ENCODE measurements at regions not wholly inside any gene's neighbourhood (a gene's known extent, or its start where the extent isn't known, plus 50 kb on each side); places are given as distances from the start of the nearest gene placed in this dataset.

DNA sequence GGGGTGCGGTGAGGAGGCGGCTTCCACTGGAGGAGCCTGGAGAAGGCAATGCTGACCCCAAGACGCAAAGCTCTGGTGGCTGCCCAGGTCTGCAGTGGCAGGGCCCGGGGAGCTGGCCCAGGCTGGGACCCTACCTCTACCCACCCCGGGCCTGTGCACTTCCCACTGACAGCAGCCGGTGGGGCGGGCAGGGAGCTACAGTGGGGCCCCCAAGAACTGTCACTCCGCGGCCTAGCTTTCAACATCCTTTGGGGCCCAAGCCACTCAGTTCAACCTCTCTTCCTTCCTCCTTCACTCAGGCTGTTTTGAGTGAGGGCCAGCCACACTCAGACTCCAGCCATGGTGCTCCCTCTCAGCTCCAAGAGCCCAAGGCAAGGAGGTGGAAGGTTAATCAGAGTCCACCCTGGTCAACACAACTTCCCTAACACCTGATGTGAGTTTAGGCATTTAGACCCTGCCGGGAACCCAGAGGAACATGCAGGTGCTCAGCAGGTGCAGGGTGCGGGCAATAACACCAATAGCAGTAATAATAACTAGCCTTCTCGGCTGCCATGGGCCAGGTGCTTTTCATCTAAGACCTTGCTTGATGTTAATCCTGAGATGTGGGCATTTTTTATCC, 93.6 kb downstream of the ZFP36L2 start:
- ATAC-seq (no peak), DNase-seq (ENCODE audit: low spot score) (no peak)
- intact Hi-C loops (cut with DNase I) = loop anchor here (10.0 kb wide), 1 partner anchor 92 kb away; the partner anchor contains the start of gene ZFP36L2

DNA sequence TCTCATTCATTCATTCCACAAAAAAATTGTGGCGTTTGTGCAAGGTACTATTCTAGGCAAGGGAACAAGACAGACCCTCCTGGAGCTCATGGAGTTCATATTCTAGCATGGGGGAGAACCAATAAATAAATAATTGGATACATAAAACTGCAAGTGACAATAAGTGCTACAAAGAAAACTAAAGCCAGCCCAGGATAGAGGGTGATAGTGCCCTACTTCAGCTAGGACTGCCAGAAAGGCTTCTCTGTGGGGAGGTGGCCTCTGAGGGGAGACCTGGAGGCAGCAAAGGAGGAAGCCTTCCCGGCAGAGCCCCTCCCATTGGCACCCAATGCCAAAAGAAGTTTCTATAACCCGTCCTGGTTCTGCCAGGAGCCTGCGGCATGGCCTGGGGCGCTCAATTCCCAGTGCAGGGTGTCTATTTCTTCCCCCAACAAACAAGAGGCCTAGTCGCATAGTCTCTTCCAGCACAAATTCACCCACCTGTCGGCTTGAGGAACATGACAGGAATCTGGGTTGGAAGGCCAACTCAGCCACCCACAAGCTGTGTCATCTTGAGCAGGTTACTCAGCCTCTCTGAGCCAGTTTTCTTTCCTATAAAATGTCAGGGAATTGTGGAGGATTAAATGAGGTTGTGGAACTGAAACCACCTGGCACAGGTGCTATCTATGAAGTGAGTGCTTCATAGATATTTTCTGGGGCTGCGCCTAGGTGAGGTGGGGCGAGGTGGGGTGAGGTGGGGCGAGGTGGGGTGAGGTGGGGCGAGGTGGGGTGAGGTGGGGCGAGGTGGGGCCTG, 94.3 kb downstream of the ZFP36L2 start:
- intact Hi-C loops (cut with DNase I) = loop anchor here (10.0 kb wide), 1 partner anchor 93 kb away; the partner anchor contains the start of gene ZFP36L2
- DNase-seq (ENCODE audit: low spot score) = no peak
- no peak for ATAC-seq

DNA sequence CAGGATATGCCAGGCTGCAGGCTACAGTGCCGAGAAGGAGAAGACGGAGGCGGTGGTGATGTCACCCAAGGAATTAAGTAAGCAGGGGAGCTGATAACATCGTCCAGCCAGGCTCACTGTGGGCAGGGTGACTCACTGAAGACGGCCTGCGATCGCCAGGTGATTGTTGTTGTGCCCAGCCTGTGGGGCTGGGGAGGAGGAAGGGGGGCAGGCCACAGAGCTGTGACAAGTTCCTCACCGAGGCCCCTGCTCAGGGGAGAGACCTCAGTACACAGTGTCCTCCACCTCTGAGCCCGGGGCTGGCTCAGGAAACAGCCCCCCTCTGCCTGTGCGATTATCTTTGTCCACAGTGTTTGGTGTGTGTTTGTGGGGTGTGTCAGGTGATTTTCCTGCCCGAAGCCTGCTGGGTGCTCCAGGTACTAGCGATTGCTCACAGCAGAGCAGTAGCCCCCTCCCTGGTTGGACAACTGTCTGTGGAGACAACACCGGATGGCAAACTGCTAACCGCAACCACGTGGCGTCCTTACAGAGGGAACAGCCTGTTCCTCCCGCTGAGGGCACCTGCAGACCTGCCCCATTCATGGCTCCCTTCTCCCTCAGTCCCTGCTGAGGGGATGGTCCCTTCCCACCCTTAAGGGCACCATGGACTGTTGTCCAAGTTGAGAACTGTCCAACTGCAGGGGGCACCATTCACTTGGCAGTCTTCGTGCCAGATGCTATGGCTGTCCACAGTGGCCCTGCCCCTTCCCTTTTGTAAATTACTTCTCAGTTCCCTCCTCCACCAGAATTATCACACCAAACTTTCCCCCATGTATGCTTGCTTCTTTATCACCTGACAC, 95.1 kb downstream of the ZFP36L2 start:
- DNase-seq (ENCODE audit: low spot score) (no peak), ATAC-seq (peak; percentile 43)
- intact Hi-C loops (cut with DNase I) = loop anchor here (10.0 kb wide), 1 partner anchor 94 kb away; the partner anchor contains the start of gene ZFP36L2

DNA sequence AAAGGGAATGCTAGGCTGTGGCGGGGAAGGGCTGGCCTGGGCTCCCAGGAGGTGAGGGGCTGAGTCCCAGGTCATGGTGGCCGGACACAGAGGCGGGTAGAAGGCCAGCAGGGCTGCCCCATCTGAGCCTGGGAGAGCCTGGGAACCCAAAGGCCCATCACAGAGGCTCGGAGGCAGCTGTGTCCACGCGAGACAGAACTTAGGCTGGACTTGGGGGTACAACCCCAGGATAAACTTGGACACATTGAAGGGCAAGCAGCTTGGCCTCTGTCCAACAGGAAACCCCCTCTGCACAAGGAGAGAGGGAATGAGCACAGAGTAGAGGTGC, 95.9 kb downstream of the ZFP36L2 start:
- DNase-seq (ENCODE audit: low spot score) = no peak
- intact Hi-C loops (cut with DNase I) = loop anchor here (10.0 kb wide), 1 partner anchor 94 kb away; the partner anchor contains the start of gene ZFP36L2

DNA sequence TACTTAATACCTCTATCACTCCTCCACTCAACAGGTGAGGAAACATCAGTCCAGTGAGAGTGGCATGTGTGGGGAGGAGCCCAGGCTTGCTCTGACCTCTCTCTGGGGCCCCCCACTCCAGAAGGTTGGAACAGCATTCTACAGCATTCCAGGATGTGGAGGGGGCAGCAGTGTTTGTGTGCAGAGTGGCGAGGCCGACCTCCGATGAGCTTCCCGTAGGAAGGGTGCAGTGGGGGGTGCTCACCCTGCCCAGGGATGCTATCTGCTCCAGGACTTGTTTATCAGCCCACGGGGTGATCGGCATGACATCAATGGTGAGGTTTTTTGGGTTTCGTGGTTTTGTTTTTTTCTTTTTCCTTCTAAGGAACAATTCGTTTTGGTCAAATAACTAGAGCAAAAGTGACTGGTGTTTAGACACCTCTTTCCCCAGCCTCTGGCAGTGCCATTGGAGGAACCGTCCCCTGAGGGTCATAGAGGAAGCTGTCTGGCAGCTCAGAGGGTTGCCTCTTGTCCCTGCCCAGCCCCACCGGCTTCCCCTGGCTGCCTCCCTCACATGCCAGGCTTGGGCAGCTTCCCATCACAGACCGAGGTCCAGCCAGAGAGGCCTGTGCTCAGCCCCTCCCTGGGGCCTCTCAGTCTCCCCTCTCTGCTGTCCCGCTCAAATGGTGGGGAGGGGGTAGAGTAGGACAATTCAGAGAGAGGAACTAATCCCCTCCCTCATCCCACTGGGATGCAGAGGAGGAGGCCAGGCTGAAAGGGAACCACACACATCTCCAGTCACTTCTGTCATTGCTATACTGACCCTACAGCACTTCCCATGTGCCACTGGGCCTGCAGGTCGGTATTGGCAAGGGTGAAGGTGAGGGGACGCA, 96.5 kb downstream of the ZFP36L2 start:
- ATAC-seq = peak; percentile 39

More for the DNA sequence above, 95.9 kb downstream of the ZFP36L2 start:
- ATAC-seq = no peak

DNA sequence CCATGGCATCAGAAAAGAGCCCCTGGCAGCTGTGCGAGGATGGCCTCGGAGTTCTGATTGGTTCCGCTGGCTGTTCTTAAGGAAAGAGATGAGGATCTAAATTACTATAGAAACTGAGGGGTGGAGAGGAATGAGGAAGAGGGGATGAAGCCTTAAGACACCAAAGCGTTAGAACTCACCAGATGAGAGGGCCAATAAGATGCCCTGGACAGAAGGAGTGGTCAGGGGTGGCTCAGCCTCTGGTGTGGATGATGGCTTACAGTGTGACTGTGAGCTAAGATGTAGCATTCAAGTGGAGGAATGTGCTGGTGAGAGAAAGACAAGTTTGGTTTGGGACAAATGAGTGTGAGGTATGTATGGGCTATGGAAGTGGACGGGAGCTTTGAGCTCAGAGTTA, 97.8 kb downstream of the ZFP36L2 start:
- intact Hi-C loops (cut with DNase I) = no loop called here
- ATAC-seq (no peak), DNase-seq (ENCODE audit: low spot score) (no peak)

More for the DNA sequence above, 96.5 kb downstream of the ZFP36L2 start:
- intact Hi-C loops (cut with DNase I) = loop anchor here (10.0 kb wide), 1 partner anchor 95 kb away; the partner anchor contains the start of gene ZFP36L2
- no peak for DNase-seq (ENCODE audit: low spot score)

DNA sequence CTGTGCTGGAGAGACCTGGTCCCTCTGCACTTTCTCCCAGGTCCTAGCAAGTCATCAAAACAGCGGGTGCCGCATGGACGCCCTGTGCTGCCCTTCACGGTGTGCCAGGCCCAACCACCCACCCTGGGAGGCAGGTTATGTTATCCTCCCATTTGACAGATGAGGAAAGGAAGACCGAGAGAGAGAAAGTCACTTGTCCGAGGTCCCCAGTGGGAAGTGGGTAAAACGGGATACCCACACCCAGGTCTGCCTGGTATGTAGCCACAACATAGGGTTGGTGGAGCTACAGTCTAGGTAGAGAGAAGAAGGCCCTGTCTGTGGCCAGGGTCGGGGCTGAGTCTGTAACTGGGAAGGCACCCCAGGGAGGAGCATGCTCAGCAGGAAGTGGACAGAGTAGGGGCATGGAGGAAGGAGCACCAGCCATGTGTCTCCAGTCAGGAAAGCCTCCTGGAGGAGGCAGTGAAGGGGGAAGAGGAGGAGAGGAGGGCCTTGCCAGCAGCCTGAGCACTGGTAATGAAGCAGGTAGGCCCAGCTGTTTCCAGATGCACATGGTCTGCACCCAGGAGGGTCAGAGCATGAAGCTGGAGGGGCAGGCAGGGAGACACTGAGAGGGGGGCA, 98.4 kb downstream of the ZFP36L2 start:
- DNase-seq (ENCODE audit: low spot score) (no peak), ATAC-seq (no peak)
- intact Hi-C loops (cut with DNase I) = no loop called here

DNA sequence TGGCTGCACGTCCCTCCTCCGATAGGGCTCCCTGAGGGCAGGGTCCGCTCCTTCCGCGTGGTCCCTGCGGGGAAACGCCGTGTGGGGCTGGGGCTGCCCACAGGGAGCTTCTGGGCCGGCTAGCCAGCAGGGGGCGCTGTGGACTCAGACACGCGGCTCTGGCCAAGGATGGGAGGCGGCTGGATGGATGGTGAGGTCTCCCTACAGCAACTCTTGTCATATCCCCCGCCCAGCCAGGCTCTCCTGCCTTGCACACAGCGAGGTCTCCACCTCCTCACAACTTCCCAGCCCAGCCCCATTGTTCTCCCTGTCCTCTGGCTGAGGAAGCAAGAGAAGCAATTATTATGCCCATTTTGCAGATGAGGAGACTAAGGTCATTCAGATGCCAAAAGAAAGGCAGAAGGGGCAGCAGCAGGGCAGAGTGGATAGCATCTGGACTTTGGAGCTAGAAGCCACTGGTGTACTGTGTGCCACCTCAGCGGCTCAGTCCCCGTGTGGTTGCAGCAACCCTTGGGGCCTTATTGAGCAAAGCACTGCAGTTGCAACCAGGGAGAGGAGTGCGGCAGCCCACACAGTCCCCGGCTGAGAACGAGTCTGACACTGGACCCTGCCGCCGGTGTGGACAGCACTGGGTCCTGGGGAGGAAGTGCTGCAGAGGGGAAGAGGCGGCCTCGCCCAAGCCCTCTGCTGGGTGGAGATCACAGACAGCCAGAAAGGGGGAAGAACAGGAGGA, 99.0 kb downstream of the ZFP36L2 start:
- intact Hi-C loops (cut with DNase I) = no loop called here
- peak; percentile 21 for ATAC-seq

DNA sequence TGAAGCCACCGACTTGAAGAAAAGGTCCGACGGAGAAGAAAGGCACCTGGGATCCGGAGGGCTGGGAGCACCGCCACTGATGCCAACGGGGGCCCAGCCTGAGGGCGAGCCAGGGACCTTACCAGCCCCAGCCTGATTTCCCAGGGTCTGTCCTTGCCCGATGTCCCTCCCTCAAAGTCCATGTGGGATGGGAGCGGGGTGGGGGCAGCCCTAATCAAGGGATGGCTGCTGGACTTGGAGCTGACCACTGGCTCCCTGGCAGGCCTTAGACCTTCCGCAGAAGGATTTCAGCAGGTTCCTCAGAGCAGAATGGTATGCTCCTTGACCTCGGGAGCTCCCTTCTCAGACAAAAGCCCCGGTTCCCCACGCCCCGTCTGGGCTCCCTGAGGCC, 99.6 kb downstream of the ZFP36L2 start:
- ATAC-seq (no peak), DNase-seq (ENCODE audit: low spot score) (no peak)
- intact Hi-C loops (cut with DNase I) = no loop called here

More for the DNA sequence above, 99.0 kb downstream of the ZFP36L2 start:
- DNase-seq (ENCODE audit: low spot score) = peak; percentile 83

DNA sequence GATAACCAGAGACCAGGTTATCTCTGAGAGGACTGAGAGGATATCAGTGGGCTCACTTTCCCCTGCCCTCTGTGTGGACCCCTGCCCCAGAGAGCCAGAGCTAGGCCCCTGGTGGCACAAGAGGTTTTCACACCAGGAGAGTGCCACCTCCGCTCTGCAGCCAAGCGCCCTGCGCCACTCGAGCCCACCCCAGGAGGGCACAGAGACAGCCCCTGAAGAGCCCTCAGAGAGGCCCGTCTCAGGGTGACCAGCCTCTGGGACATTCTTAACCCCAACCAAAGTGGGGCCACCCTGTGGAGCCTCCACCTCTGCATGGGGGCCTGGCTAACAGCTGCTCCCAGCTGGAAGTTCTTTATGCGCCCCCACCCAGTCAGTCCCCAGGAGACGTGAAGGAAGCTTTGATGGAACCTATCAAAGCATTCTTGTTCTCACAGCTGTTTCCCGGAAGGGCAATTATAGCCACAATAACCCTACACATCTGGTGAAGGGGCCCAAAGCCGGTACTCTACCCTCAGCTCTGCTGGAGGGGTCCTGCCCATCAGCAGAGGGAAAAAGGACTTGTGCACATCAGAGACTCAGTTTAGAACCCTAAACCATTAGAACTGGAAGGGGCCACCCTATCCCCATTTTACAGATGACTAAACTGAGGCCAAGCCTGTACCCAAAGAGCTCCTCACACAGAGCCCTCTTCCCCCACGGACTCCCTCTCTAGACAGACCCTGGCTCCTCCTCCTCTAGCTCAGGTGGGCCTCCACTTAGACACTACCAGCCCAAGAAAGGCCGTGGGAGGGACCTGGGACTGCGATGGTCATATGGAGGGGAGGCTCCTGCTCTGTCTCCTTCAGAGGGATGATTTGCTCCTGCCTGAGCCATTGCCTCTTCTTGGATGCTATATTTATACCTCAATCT, 101.1 kb downstream of the ZFP36L2 start:
- DNase-seq (ENCODE audit: low spot score) = no peak
- intact Hi-C loops (cut with DNase I) = no loop called here

DNA sequence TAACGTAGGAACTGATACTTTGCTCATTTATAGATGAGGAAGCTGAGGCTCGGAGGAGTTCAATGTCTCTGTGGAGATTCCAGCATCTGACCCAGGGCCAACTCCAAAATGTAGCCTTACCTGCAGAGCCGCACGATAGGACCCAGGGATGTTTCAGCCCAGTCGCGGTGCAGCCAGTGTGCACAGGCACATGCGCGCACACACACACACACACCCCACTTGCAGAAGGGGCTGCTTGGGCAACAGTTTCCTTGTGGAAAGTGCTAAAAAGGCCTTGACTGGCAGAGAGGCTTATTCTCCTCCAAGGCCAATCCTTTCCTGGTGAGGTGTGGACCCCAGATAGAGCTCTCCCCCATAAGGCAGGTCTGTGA, 101.7 kb downstream of the ZFP36L2 start:
- no peak for DNase-seq (ENCODE audit: low spot score)
- no peak for ATAC-seq
- intact Hi-C loops (cut with DNase I) = no loop called here

More for the DNA sequence above, 101.1 kb downstream of the ZFP36L2 start:
- no peak for ATAC-seq

DNA sequence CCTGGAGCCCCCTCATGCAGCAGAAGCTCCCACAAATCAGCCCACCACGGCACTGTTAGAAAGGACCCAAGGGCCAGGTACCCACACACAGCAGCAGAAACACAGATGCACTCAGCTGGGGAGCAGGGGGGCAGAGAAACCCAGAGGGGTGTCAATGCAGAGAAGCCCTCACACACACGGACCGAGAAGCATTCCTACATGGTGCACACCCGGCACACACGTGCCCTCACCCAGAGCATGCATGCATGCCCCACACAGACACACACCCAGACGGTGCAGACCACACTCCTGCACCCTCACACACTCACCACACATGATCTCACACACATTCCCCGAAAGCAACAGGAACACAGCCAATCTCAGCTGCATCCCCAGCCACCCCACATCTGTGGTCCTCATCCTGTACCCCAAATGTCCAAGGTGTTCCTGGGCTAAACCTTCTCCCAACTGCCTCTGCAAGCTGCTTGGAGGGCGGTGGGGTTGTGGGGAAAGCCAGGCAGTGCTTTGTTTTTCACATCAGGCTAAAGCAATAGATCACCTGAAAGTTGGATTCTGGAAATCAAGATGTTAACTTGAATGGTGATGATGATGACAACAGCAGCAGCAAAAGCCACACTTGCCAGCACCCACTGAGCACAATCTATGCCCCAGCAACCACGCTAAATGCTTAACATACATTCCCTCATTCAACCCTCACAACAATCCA, 102.3 kb downstream of the ZFP36L2 start:
- ATAC-seq = no peak
- intact Hi-C loops (cut with DNase I) = no loop called here
- DNase-seq (ENCODE audit: low spot score) = no peak

DNA sequence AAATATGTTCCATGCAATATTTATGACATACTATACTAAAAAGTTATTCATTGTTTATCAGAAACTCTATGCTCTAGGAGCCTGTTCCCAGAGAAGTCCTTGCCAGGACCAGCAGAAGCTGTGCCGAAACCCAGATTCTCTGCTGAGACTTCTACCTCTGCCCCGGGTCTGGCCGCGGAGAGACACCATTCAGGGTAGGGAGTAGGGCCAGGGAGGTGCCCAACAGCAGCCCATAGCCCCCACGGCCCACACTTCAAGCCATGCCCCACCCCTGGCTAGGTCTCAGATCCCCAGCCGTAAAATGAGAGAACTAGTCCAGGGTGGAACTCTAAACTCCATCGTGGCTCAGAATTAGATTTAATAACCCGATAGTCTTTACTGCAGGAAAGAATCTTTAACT, 102.9 kb downstream of the ZFP36L2 start:
- intact Hi-C loops (cut with DNase I) = no loop called here
- ATAC-seq (no peak), DNase-seq (ENCODE audit: low spot score) (no peak)

DNA sequence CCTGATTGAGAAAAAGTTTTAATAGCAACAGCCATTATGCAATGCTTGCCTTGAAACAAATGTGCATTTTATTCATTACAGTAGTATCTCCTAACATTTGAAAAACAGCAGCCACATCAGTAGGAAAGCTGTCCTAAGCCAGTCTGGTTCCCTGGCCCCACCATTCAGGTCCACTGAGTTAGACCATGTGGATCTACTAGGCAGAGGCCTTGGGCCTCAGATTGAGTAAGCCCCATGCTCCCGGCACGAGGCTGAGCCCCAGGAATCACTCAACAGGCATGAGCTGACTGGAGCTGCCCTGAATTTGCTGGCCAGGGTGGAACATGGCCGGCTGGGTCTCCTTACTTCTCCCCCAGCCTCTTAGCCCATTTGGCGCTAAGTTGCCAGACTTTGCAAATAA, 103.4 kb downstream of the ZFP36L2 start:
- intact Hi-C loops (cut with DNase I) = no loop called here
- ATAC-seq (peak; percentile 29), DNase-seq (ENCODE audit: low spot score) (no peak)

DNA sequence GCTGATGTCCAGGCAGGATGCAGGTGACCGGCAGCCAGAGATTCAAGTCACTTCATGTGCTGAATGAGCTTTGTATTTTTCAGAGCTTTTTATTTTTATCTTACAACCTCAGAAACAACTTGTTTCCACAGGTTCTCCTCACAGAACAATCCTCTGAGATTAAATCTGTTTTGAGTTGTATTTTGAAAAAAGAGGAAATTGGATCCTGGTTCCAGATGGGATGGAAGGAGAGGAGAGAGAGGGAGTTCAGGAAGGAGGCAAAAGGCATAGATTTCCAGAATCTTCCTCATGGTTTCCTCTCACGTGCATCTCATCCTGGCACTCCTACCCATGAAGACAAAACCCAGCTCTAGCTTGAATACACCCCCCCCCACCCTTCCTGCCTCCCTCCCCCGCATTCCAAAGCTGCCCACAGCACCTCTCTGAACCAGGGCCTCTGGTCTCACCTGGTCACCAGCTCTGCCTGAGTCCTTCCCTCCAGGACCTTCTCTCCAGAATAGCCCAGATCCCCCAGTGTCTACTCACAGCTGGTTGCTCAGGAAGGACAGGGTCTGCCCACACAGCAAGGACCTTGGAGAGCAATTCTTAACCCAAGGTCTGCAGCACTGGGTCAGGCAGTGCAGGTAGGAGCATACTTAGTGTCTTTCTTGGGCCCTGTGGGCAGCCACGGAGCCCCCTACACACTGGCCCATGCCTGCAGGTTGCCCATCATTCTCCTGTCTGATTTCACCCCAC, 104.7 kb downstream of the ZFP36L2 start:
- ATAC-seq (peak; percentile 36), DNase-seq (ENCODE audit: low spot score) (no peak)
- intact Hi-C loops (cut with DNase I) = no loop called here
